ENCODE measurements at regions not wholly inside any gene's neighbourhood (a gene's known extent, or its start where the extent isn't known, plus 50 kb on each side); places are given as distances from the start of the nearest gene placed in this dataset.
"Not testable (repeated sequence)": the region's sequence is repeated elsewhere in the genome, so short reads cannot be mapped to it uniquely, and the experiment has no call there.

DNA sequence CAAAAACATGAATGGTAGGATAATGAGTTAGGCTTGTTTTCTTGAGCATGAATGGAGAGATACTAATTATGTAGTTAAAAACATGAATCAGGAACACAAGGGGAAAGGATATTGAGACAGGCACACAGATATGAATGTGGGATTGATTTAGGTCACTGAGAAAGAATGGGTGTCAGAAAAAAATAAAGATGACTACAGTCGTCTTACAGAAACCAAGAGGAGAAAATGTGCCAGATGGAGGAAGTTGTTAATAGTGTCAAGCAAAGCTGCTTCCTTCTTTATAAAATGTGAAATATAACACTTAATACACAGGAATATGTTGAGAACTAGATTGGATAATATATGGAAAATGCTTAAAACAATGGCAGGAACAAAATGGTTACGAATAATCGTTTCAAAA lies 173.3 kb upstream of the BET1 start:
- DNase-seq = no peak

GRCh38 chr7:94178230-94178629 lies 174.1 kb upstream of the BET1 start:
- no peak for DNase-seq

- no peak for DNase-seq
Measured at GRCh38 chr7:94179466-94179865, 175.3 kb upstream of the BET1 start.

- DNase-seq = no peak
Measured at GRCh38 chr7:94182066-94182465, 177.9 kb upstream of the BET1 start.

- DNase-seq = no peak
Measured at GRCh38 chr7:94182721-94183120, 178.6 kb upstream of the BET1 start.

- DNase-seq = peak; percentile 36
Measured at GRCh38 chr7:94183289-94183749, 179.2 kb upstream of the BET1 start.

DNA sequence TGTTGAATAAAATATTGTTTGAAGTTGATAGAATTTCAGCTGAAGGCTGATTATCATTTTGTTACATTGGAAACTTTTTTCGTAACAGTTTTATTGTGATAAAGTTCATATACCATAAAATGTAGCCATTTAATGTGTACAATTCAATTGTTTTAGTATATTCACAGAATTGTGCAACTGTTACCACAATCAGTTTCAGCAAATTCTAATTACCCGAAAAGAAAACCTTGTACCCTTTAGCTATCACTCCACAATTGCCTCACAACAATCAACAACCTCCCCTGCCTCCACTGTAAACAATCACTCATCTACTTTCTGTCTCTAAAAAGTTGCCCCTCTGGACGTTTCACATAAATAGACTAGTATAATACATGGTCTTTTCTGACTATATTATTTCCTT lies 179.7 kb upstream of the BET1 start:
- no peak for DNase-seq

GRCh38 chr7:94188350-94188749 lies 184.2 kb upstream of the BET1 start:
- no peak for DNase-seq

DNA sequence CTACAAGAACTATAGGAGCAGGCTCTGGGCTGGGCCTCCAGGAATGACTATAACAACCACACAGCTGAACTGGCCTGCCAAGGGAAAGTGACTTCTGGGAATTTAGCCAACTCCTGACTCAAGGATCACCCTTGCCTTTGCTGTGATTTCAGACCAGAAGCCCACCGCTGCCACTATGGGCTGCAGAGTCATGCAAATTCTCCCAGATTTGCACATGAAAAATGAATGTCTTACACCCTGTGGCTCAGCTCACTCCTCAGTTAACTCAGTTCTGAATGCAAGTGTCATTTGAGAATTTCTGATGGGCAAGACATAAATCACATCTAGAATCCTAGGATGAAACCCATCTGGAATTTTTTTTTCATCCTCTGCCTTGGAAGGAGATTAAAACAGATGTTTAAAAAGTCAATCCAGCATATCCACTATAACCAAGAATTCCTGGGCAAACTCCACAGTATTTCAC lies 186.5 kb upstream of the BET1 start:
- peak; percentile 83 for DNase-seq

GRCh38 chr7:94194426-94194825 lies 190.3 kb upstream of the BET1 start:
- not testable (repeated sequence) for DNase-seq

- DNase-seq = no peak
Measured at GRCh38 chr7:94195201-94195600, 191.0 kb upstream of the BET1 start.

DNA sequence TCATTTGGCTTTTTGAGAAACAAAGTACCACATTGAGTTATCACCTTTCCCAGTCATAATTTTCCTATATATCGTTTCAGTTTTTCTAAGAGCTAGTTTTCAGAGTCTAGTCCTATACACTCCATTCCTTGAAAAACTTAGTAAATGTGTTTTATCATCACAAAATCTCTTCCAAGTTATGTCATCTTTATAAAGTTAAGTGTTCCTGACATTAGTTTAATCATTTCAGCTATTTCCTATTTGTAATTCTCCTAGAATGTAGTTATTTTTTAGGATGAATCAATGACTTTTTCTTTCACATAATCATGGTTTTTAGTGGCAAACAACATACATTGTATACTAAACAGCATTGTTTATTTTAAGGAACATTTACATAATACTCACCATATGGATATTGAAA lies 191.7 kb upstream of the BET1 start:
- no peak for DNase-seq

DNA sequence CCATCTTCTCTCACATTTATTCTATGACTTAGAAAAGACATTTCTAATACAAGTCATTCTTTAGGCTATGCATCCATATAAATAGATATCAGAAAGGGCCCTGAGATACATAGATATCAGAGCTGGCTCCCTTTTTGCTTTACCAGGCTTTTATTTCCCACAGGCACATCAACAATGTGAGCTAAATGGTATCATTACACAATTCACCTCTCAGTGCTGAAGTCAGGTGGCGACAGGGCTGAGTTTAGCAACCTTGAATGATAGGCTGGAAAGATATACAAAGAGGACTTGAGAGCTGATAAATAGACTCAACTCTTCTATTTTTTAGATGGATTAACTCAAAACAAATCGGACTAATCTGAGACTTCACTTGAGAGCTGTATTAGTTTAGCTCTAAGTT lies 189.2 kb upstream of the COL1A2 start:
- DNase-seq = no peak

- DNase-seq = no peak
Measured at GRCh38 chr7:94206295-94206694, 188.4 kb upstream of the COL1A2 start.

- no peak for DNase-seq
Measured at GRCh38 chr7:94212160-94212559, 182.5 kb upstream of the COL1A2 start.

DNA sequence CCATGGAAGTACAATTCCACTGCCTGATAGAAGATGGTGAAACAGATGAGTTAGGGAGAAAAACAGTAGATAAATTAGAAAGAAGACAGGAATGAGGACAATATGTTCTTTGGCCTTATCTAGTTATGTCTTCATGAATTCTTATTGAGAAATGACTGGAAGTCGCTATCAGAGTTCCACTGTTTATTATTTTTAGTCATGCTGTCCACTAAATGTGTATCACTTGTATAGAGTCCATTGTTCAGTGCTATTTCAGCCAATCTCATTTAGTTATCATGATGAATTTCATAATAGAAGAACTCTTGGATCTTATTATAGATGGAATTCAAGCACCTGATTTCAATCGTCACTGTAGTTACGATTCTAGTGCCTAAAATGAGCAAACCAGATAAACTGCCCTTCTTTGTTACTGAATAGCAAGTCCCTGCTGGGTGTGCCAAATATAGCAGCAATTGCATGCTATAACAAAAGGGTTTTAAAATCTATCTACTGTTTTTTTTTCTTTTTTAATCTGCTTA lies 177.7 kb upstream of the COL1A2 start:
- no peak for DNase-seq

DNA sequence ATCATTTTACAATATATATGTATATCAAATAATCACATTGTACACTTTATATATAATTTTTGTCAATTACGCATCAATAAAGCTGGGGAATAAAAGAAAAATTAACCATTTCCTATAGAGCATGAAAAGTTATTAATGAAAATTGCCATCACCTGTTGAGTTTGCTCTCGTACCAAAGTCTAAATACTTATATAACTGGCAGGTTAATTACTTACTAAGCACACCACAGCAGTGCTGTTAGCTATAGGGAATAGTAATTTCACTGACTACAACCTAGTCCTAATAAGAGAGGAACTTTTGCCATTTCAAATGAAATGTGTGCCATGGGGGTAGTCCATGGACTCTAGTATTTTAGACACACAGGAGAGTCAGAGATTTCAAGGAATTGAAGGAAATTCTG lies 176.9 kb upstream of the COL1A2 start:
- no peak for DNase-seq

- no peak for DNase-seq
Measured at GRCh38 chr7:94222516-94222915, 172.2 kb upstream of the COL1A2 start.

DNA sequence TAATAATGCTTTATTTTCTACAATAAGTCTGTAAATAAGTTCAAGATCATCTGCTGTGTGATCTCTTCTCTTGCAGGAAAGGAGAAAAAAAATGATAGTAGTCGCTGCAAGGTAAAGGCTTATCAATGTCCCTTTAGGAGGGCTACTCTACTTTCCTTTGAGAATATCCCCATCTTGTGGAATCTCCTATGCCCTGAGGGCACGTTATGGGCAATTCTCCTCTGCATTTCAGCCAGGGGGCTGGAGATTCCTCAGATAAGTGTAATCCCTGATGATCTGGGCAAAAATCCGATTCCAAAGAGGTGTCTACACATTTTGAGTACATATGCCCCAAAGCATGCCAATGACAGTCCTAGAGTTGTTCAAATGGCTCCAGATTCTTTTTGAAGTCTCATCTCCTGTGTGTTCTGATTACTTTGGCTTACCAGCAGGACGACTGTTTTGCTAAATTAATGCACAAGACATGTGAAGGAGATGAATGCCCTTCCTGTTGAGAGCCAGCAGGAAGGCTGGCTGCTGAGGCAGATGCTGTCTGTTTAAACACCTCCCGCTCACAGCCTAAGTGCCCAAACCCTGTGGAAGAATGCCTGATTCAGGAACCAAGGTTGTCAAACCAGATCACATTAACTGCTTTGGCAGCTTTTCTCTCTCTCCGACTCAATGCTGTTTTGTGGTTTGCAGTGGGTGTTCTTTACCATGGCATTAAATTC lies 171.2 kb upstream of the COL1A2 start:
- DNase-seq = no peak

DNA sequence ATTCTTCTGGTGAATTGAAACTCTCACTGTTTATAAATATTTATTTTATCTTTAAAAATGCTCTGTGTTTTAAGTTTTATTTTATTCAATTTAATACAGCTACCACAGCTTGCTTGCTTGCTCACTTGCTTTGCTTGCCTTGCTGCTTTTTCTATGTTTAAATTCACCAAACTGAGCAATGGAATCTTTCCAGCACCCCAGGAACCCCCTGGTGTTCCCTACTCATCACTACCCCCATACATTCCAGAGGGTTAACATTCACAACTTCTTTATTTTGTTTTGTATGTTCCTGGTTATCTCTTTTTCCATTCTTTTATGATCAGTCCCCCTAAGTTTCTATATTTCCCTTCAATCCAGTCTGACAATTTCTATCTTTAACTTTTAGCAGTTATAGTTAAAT lies 166.5 kb upstream of the COL1A2 start:
- DNase-seq = no peak

GRCh38 chr7:94228678-94229077 lies 166.0 kb upstream of the COL1A2 start:
- DNase-seq = no peak

DNA sequence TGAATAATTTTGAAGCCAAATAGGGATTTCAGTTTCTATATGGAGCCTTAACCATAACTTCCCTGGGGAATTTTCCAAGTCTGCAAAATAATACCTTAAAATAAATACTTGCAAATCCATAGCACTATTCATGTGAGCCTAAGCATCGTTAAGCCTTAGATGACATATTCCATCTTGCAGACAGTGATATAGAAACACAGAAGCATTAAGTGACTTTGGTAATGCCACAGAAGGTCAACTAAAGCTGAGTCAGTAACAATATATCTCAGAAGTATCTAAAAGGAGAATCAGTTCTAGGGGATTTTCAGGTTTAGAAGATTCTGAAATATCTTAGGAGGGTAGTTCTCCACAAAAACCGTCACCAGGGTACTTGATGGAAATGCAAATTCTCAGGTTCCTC lies 163.4 kb upstream of the COL1A2 start:
- no peak for DNase-seq

GRCh38 chr7:94236960-94237359 lies 157.7 kb upstream of the COL1A2 start:
- DNase-seq = no peak

DNA sequence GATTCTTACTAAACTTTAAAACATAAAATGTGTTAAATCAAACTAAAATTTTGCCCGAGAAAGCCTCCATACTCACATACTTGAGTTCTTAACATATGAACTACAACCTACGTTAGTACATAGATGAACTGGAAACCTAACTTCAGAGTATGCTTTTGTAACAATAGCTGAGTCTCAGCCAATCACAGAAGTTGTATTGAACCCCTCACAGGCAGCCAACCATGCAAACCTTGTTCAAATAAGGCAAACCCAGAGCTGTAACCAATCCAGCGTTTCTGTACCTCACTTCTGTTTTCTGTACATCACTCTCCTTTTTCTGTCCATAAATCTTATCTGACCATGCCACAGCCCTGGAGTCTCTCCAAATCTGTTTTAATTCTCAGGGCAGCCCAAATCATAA lies 157.3 kb upstream of the COL1A2 start:
- DNase-seq = no peak

- peak; percentile 35 for DNase-seq
Measured at GRCh38 chr7:94239661-94240234, 154.9 kb upstream of the COL1A2 start.
